ENCODE measurements at regions not wholly inside any gene's neighbourhood (a gene's known extent, or its start where the extent isn't known, plus 50 kb on each side); places are given as distances from the start of the nearest gene placed in this dataset.
"Not testable (repeated sequence)": the region's sequence is repeated elsewhere in the genome, so short reads cannot be mapped to it uniquely, and the experiment has no call there.

GRCh38 chr7:19882893-19883292, 109.5 kb upstream of the TMEM196 start:
- not testable (repeated sequence) for TF ChIP-seq REST (IDR thresholded peaks at IDR 0.05; ENCODE audit: unreplicated experiment); EZH2phosphoT487 (IDR thresholded peaks at IDR 0.05; ENCODE audit: unreplicated experiment); CTCF (conservative IDR thresholded peaks at IDR 0.05; ENCODE audit: low read depth in 2 of 2); EZH2 (IDR thresholded peaks at IDR 0.05; ENCODE audit: low read depth, unreplicated experiment); POLR2AphosphoS5 (IDR thresholded peaks at IDR 0.05; ENCODE audit: low read depth); ETS1 (IDR thresholded peaks at IDR 0.05); JUNB (IDR thresholded peaks at IDR 0.05; ENCODE audit: unreplicated experiment); ZNF462 (CRISPR knock-in tag; IDR thresholded peaks at IDR 0.05); ZNF114 (CRISPR knock-in tag; IDR thresholded peaks at IDR 0.05); CREB1 (CRISPR knock-in tag; IDR thresholded peaks at IDR 0.05; ENCODE audit: low read depth)

Measured in GM23338 (cell line).